NCI-H82 treated with DMSO at 0.1 percent for 48 hours (cell line): ENCODE measurements at regions not wholly inside any gene's neighbourhood (a gene's known extent, or its start where the extent isn't known, plus 50 kb on each side); places are given as distances from the start of the nearest gene placed in this dataset.

Experiments
- DNase-seq: peaks from one replicate; lab custom pipeline; 2025; ENCODE audit not compliant: unreplicated experiment; lab: John Stamatoyannopoulos, UW

DNA sequence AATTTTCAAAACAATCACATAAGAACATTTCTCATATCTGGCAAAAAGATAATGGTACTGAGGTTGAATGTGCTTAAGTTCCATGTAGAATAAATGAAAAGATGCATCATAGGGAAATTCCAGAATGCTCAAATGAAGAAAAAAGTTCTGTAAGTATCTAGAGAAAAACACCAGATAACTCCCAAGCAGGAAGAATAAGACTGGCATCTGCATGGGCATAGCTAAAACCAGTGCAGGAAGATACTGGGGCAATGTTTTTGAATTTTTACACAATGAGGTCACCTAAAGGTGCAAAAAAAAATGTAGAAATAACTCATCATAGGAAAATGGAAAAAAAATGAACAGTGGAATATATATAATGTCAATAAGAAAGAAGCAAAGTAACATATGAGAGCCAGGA is 275.2 kb downstream of the BAMBI start:
- DNase-seq = no peak

DNA sequence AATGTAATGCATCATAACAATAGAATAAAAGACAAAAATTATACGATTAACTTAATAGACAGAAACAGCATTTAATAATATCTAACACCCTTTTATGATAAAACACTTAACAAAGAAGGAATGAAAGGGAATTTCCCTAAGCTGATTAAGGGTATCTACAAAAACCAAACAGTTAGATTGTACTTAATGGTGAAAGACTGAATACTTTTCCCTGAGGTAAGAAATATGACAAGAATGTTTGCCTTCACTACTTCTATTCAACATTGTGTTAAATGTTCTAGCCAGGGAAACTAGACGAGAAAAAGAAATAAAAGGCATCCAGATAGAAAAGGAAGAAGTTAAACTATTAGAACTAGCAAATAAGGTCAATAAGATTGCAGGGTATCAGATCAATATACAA is 276.9 kb downstream of the BAMBI start:
- no peak for DNase-seq

DNA sequence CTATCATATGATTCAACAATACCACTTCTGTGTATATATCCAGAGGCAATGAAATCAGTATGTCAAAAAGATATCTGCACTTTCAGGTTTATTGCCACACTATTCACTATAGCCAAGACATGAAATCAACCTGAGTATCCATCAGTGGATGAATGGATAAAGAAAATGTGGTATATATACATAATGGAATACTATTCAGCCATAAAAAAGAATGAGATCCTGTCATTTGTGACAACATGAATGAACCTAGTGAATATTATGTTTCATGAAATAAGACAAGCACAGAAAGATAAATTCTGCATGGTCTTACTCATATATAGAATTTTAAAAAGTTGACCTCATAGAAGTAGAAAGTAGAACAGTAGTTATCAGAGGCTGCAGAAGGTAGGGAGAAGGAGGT is 281.1 kb downstream of the BAMBI start:
- DNase-seq = no peak

- DNase-seq = no peak
These were observed 282.7 kb downstream of the BAMBI start for GRCh38 chr10:28959850-28960501.

- DNase-seq = no peak
These were observed 285.4 kb downstream of the BAMBI start for GRCh38 chr10:28962768-28963167.

DNA sequence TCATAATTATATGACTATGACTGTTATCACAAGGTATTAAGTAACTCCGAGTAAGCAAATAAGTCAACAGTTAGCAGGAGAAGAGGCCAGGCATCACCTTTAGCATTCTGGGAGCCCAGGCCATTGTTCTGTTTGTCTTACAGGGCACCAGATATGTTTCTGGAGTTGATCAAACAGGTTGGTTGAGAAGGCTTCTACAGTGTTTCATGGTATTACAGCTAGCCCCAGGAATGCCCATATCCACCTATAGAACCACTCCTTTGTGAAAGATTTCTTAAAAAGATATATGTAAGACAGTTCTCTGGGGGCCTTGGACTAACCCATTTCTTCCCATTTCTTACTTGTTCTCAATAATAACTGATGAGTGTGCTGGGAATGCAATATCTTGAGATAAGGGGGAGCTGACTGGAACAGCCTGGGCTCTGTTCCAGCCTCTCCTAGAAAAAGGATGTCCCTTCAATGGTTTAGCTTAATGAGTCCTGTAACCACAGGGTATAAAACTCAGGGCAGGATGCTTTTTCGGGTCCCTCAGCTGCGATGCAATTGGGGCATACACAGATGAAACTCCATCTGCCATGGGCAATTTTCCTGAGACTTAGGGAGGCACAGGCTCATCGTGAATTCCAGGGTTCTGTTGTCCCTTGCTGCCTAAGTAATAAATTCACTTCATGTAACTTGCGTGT is 286.4 kb downstream of the BAMBI start:
- DNase-seq = no peak

GRCh38 chr10:28965937-28966336 is 288.6 kb downstream of the BAMBI start:
- no peak for DNase-seq

DNA sequence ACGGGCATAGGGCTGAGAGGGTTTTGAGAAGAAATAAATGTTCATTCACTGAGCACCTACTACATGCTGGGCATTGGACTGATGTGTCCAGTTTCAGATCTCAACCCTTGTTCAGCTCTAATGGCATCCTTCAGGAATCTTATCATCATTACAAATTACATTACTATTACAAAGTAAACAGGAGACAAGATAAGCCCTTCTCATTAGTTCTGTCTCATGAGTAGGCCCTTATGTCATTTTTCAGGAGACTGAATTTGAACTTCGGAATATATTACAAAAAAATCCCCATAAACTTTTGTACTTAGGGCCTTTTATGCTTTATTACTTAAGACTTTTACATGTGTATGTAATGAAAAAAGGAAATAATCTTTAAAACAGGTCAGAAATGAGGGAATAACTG is 289.7 kb downstream of the BAMBI start:
- no peak for DNase-seq

DNA sequence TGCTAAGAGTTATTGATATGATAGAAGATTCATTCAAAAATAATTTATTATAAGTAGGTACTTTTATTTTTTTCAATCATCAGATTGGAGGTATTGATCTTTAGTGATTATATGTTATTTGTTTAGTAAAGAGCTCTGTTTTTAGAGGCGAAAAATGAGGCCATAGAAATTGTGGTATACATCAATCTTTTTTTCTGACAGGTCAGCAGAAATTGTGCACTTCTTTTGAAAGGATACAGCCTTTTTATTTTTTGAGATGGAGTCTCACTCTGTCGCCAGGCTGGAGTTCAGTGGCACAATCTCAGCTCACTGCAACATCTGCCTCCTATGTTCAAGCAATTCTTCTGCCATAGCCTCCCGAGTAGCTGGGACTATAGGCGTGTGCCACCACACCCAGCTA is 292.1 kb downstream of the BAMBI start:
- no peak for DNase-seq

DNA sequence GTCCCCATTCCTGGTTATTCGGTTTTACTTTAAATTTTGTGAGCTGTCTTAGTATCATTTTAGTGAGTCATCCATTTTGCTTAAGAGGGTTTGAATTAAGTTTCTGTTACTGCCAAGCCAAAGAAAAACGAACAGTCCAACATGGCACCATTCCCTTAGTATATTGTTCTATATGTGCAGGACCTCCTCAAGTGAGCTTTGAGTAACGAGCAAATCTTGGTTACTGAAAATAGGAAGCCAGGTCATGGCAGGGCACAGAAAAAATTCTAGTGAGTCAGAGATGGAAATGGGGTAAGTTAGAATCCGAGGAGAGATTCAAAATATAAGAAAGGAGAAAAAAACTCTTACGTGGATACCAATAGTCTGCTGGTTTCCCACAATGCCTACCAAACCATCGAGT is 292.9 kb downstream of the BAMBI start:
- no peak for DNase-seq

GRCh38 chr10:28971255-28971654 is 293.9 kb downstream of the BAMBI start:
- DNase-seq = no peak

- no peak for DNase-seq
These were observed 294.4 kb downstream of the BAMBI start for GRCh38 chr10:28971764-28972163.

GRCh38 chr10:28973309-28973972 is 296.1 kb downstream of the BAMBI start:
- DNase-seq = no peak

DNA sequence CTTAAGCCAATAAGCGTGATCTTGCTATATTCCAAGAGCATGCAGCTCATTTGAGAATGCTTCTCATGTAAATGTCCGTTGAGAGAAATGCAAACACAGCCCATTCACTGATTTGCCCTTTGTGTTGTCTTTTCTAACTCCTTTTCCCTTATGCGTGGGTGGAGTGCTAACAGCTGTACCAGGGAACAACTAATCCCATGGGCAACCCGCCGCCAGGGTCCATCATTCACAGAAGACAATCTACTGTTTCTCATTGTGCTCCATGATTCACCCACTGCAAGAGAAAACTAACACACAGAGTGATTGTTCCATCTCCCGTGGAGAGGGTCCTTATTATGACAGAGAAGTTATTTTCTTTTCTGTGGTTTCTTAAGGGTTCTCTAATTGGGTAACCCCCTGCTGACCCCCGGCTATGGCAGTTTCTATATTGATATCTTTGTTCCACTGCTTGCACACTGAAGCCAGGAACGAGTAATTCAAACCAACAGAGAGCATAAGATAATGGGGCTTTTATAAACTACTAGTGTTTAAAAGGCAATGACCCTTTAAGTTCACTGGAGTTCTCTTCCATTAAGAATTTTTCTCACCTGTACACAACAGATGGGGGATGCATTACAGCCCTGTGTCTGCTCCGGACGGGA is 298.7 kb downstream of the BAMBI start:
- DNase-seq = no peak

DNA sequence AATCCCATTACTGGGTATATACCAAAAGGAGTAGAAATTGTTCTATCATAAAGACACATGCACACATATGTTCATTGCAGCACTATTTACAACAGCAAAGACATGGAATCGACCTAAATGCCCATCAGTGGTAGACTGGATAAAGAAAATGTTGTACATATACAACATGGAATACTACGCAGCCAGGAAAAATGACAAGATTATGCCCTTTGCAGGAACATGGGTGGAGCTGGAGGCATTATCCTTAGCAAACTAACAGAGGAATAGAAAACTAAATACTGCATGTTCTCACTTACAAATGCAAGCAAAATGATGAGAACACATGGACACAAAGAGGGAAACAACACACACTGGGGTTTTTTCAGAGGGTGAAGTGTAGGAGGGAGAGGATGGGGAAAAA is 300.2 kb downstream of the BAMBI start:
- DNase-seq = no peak

GRCh38 chr10:28980264-28980663 is 302.9 kb downstream of the BAMBI start:
- DNase-seq = no peak

- DNase-seq = no peak
These were observed 303.7 kb downstream of the BAMBI start for GRCh38 chr10:28981007-28981406.

GRCh38 chr10:28982974-28983373 is 305.7 kb downstream of the BAMBI start:
- no peak for DNase-seq

DNA sequence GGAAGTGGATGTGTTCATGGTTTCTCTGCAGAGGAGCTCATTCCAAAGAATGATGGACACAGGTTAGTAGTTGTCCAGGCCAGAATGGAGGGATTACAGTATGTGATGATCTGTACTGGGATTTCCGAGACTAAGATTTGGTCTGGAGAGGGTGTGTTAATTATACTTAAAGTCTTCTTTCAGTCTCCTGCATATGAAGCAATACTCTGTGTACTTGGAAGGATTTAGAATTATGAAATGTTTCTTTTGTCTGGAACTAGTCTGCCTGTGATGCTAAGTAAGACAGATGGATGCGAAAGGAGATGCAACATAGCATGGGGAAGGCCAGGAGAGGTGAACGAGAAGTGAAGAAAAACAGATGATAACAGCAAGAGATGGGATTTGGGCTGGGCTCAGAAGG is 305.1 kb upstream of the LYZL1 start:
- no peak for DNase-seq

DNA sequence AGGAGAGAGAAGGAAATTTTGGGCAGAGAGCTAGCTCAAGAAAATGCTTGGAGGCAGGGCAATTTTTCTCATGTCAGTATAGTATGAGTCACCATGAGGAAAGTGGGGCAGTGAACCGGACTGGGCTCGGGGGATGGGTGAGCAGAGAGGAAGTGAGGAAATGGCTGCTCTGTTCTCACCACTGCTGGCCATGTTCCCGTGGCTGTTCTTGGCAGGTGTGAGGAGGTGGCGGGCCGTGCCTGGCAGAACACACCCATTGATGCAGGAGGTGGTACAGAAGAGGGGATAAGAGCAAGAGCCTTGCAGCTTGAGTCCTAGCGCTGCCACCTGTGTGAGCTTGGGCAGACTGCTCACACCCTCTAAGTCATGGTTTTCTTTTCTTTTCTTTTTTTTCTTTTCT is 304.4 kb upstream of the LYZL1 start:
- DNase-seq = no peak

DNA sequence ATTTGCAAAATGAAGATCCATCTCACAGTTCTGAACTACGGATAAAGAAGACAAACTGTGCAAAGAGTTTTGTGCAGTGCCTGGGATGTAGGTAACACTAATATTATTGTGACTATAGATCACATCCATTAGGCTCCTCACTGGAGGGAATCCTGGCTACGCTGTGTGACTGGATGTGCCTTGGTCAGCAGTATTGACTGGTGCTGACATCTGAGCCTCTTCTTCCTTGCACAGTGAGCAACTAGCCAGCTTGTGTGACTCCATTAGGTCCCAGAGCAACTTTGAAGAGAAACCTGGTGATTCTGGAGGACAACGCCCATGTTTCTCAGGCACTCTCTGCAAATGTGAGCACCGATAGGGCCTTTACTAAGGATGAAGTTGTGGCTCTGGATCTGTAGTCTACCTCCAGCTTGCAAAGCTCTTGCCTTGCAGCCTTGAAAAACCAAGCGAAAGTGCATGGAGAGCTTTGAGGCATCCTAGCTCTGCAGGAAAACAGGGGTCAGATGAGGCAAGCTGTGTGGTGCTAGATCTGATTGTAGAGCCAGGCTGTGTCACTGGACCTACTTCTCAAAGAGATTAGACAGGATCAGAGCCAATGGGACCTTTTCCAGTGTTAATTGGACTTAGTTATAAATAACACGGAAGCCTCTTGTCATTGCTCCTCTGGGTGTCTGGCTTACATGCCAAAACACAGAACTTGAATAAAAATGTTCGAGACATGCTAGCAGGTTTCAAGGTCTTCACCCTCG is 303.6 kb upstream of the LYZL1 start:
- no peak for DNase-seq
